DMS153 (cell line): ENCODE measurements at regions not wholly inside any gene's neighbourhood (a gene's known extent, or its start where the extent isn't known, plus 50 kb on each side); places are given as distances from the start of the nearest gene placed in this dataset.
A peak's percentile ranks its signal among the peaks of the same experiment; 100 is the strongest.
"Not testable (repeated sequence)": the region's sequence is repeated elsewhere in the genome, so short reads cannot be mapped to it uniquely, and the experiment has no call there.

Experiments
- DNase-seq: peaks from one replicate; lab custom pipeline; 2025; lab: John Stamatoyannopoulos, UW

DNA sequence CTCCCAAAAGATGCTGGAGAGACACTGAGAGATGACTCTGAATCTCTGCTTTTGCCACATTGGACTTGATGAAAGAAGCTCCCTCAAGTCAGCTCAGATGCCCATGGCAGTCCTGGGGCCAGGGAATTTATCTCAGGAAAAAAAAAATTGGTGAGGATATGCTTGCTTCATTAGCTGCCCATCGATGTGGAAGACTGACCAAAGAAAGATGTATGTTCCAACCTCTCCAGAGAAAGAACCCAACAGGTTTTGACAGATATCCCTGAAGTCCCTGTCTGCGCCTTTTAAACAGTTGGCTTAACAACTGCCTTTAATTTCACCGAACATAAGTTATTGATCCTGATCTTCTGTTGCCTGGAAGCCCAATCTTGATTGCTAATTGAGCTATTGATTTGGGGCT, 137.4 kb downstream of the TMEM114 start:
- no peak for DNase-seq

DNA sequence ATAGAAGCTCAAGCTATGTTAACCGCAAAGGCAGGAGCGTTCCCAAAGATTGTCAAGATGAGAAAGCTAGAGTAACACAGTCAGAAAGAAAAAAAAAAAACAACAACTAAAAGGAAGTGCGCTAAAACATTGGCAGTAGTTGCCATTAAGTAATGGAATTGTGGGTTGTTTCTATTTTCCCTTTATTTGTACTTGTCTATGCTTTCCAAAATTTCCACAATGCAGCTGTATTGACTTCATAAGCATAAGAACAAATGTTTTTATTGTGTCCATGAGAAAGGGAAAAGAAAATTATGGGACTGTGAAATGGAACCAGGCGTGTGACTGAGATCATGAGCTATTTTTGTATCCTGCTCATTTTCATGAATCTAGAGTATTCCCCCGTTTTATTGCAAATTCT, 153.4 kb downstream of the TMEM114 start:
- DNase-seq: no peak

DNA sequence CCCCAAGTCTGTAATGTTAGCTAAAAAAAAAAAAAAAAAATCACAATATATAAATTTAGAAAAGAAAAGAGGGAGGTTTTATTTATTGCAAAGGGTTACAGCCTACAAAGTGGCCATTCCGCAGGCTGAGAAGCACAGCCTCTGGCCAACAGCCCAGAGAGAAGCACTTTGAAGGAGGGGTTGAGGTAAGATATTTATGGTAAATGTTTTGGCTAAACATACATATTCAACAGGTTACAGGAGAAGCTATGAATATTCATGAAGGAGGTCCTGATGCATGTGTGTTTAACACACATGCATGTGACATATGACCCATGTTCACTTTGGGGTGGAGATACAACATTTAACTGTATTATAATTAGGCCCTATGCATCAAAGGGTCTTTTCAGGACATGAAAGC, 158.5 kb downstream of the TMEM114 start:
- DNase-seq: no peak

DNA sequence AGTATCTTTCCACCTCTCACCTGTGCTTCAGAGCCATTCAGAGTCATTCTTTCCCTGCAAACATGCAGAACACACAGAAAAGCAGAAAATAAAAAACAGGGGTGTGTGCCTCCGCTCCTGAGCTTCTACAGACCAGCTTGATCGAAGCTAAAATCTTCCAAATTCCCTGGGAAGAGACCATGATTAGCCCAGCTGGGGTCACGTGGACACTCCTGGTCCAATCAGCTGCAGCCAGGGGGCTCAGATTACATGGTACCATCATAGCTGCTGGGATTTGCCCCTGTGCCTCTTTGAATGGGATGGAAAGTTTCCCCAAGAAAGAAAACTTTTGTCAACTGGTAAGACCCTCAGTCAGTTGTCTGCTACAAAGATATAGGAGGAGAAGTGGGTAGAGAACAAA, 159.9 kb downstream of the TMEM114 start:
- no peak for DNase-seq

DNA sequence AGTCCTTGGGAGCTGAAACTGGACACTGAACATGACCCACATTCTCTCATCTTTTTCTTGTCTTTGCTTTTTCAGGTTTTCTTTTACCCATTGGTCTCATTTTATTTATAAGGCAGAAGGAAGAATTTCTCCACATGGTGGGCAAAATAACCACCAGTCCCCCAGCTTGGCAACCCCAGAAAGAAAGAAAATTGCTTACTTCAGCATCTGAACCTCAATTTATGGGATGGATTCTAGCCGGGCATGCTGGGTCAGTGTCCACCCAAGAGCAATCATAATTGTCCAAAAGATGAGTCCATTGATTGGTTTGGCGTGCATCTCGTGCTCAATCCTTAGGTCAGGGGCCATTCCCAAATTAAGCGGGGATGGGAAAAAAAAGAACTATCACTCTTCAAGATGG, 163.7 kb downstream of the TMEM114 start:
- no peak for DNase-seq

DNA sequence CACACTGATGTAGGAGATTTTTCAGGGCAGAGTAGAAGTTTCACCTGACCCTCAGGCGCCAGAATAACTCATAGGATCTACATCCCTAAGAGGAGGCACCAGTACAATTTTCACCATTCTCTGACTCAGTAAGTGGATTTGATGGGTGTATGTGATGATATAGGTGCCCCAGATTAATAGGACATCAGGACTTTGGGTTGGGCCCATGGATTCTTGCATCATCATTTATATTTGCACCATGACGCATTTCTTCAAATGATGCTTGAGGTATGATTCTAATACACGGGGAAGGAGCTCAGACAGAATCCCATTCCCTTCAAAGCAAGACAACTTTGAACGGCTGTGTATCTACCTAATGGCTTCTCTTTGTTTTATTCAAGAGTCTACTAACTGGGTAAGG, 173.2 kb downstream of the TMEM114 start:
- no peak for DNase-seq

DNA sequence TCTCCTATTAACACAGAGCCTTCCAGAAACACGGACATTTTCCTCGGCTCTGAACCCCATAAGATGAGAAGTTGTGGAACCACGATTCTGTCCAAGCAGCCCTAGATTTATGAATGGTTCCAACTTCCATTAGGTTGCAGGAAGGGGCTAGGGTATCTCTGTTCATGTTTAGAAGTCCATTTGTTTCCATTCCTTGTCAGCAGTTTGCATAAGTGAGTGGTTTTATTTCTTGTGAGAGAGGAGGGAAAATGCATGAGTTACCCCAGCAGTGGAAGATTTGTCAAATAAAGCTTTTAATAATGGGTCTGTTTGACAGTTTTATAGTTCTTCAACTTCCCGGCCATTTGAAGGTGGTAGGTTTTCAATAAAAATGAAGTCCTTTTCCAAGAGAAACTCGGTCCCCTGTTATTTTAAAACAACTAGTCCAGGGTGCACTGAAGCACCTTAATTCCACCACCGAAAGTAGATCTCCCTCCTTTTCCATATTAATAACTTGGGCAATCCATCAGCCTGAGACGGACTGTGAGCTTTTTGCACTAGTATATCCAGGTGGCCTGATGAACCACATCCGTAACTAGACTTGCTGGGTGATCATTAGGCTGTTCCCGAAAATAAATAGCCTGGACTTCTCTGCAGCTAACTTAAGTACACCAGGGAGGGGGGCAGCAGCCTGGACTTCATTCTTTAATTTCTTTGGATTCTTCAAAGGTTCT, 181.3 kb downstream of the TMEM114 start:
- no peak for DNase-seq

DNA sequence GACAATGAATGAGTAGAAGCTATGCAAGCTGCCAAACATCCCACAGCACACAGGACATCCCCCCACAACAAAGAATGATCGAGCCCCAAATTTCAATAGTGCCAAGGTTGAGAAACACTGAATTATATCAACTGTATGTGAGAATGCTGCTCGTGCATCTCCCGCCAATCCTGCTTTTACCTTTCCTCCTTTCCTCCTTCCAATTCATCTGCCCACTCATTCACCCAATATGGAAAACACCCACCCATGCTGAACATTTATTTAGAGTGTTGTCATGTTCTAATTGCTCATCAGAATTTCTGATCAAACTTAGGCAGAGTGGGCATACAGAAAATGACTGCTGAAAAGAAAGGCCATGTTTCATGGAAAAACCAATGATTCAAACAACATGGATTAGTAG, 183.0 kb downstream of the TMEM114 start:
- no peak for DNase-seq

DNA sequence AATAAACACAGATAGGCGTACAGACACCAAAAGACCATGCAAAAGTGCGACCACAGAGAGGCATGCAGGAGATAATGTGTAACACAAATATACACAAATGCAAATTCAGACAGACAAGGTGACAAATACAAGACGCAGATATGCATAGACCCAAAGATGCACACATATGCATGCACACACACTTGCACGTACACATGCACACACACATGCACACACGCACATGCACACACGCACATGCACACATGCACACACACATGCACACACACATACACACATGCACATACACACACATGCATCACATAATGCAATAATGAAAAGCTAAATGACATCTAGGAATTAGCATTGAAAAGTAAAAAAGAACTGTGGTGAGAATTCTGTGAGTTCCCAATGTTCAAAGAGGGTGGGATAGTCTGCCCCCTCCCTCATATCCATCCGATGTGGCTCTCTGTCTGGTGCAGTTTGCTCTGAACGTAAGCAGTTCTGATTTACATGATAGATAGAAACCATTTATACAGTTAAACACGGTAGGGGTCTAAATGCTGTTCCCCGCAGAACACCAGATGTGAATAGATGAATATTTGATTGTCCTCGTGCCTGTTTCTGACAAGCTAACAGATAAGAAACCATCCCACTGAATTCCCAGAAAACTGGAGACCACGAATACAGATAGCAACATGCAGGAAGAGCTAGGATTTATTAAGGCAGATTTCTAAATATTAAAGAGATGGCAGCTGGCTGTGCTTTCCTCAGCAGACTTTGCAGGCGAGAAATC, 186.1 kb downstream of the TMEM114 start:
- DNase-seq: no peak

DNA sequence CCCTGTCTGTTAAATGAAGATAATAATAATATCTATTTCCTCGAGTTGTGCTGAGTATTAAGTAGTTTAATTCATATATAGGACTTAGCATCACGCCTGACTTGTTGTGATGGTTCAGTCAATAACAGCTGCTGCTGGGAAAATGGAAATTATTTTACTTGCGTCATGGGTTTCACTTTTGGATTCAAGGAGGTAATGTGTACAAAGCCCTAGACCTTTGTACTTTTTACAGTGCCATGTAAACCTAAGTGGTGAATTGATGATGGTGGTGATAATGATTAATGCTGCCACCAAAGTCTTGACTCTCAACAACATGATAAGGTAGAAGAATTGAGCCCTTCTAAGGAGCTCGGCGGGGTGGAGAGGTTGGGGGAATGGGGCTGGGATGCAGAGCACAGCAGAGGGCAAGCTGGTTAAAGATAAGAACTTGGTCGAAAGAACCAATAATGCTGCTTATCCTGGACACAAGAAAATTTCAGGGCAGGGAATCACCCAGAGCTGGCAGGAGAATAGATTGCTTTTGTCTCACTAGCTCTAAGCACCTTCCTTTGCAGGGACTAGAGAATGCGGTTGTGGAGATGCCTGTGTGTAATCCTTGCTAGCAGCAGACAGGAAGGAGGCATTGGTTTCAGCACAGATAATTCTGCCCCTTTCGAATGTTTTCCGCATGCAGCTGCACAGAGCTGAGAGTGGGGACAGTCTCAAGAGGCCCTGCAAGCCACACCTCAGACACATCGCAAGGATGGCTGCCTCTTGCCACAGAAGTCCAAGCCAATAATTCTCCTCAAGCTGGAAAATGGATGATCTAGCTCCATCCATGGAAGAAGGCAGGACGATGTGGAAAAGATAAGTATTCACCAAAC, 187.1 kb downstream of the TMEM114 start:
- no peak for DNase-seq

DNA sequence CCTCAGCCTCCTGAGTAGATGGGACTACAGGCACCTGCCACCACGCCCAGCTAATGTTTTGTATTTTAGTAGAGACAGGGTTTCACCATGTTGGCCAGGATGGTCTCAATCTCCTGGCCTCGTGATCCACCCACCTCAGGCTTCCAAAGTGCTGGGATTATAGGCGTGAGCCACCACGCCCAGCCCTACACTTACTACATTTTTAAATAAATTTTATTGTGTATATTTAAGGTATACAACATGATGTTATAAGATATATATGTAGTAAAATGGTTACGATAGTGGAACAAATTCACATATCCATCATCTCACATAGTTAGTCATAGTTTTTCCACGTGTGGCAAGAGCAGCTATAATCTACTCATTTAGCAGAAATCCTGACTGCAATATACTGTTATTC, 189.6 kb downstream of the TMEM114 start:
- DNase-seq: not testable (repeated sequence)

DNA sequence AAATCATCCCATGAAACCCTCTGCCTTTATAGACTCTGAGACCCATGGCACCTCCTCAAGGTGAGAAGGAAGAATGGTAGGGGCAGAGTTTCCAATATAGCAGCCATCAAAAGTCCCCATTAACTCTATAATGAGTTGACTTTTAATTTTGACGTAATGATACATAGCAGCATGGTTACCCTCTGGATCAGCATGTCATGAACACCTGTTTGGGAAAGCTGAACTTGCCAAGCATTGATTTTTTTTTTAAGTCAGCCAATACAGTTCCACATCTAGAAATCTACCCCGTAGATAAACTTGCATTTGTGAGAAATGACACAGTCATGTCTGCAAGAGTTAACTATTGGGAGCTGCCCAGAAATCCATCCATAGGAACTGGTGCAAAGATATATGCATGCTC, 191.8 kb downstream of the TMEM114 start:
- no peak for DNase-seq

DNA sequence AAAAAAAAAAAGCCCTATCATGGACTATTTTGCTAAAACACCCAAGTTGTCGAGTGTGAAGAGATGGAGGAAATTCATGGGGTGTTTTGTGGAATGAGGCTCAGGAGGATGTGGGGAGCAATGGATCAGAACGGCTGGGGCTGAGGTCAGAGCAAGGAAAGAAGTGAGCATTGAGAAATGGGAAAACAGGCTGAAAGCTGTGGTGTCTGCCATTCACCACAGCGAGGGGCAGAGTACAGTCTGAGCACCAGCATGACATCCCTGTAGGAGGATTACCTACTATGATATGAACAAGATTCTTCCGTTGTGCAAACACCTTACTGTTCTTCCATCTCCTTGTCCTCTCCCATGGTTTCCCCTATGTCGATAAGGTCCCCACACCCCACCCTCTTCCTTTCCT, 193.1 kb downstream of the TMEM114 start:
- no peak for DNase-seq

DNA sequence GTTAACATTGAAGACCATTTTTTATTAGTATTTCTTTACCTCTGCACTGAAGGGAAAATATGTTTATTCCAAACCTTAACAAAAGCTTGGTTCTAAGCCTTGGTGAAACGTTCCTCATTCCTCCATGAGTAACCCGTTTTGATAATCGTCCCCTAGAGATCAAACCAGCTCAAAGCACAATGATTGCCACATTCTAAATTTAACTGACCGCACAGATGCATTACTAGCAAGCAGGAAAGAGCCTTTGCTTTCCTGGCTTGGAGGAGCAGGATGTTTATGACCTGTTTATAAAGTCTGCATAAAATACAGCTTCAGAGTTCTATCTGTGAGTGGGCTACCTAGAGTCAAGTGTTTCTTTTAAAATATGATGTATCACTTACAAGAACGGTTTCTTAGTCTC, 193.8 kb downstream of the TMEM114 start:
- no peak for DNase-seq

DNA sequence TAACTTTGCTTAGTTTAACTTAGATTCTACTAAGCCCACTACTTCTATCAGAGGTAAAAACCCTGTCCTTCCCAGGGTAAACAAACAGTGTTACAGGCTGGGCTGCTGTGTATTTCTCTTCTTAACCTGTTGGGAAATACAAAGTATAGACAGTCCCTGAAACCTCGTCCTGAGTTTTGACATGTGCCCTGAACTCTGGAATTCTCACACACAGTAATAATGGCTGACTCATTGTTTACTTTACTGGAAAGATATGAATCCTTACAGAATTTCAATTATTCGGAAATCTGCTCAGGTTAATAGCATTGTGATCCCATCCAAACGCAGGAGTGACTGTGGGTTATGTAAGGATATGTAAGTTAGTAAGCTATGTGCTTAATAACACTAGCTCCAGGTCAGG, 199.1 kb downstream of the TMEM114 start:
- no peak for DNase-seq

DNA sequence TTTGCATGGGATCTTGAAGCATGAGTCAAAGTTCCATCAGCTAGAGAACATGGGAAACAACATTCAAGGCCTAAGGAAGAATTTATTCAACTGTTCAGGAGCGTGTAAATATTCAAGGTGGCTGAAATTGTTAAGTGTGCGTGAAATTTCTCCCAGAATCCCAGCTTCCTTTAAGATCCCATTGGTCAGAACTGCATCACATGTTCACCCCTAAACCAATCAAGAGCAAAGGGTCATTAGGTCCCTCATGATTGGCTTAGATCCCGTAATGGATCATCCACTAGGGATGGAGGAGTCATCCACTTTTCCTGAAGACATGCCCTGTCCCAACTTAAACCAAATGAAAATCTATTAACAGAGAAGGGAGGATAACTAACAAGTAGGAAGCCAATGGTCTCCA, 201.6 kb downstream of the TMEM114 start:
- no peak for DNase-seq

DNA sequence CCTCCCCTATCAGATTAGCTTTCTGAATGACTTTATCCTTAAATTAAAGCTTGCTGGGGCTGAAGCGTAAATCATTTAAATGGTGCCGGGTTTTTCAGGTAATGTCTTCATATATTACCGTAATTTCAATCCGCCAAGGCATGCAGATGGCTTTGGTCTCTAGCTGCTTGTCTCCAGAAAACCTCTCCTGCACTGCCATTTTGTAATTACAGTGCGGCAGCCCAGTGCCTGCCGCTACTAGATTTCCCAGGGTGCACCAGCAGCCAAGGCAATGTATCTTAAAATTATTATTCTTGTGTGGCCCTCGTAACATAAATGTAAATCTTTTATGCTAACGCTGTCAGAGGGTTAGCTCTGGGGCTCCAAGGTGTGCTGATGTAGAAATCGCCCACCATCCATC, 208.5 kb downstream of the TMEM114 start:
- DNase-seq: no peak

DNA sequence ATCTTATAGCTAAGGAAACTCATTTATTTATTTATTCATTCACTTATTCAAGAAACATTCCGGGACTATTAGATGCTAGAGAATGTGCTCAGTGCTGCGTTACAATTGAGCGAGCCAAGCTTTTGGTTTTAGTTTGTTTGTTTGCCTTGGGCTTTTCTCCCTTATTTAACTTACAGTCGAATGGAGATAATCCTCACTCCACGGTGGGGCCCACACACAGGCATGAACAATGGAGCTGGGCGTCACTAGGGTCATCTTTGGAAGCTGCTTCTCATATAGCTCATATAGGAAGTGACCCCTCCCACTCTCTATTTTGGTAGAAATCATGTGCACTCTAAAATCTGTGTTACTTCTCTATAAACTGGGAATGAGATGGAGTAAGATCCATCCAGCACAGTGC, 210.0 kb downstream of the TMEM114 start:
- DNase-seq: no peak

DNA sequence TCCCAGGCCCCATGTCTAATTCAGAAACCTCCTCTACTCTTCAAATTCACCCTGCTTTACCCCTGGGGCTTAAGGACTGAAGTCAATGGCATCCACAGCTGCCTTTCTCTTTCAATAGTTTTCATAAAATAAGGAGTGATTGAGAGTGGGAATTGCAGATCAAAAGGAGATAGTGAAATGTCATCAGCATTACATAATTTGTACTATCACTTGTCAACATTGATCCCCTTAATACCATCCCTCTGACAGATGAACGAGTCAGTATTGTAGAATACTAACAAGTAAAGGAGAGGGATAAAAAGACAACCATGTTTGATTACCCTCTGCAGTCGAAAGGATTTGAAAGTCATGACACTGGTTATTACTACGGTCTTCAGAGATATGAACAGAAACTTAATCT, 212.4 kb downstream of the TMEM114 start:
- no peak for DNase-seq

DNA sequence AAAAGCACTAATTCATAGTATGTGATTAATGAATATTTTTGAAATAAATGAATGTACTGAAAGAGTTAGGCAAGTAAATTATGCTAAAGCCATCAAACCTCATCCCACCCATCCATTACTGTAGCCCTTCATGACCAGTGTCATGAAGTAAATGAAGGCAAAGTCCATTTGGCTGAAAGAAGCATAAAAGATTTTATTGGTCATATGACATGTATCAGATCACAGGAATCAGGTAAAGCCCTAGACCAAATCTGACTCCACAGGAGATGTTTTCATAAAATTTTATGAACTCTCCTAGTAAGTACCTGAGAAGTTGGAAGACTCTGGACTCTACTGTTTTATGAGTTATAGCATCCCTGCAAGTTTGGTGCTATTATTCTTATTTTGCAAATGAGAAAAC, 213.5 kb downstream of the TMEM114 start:
- no peak for DNase-seq

DNA sequence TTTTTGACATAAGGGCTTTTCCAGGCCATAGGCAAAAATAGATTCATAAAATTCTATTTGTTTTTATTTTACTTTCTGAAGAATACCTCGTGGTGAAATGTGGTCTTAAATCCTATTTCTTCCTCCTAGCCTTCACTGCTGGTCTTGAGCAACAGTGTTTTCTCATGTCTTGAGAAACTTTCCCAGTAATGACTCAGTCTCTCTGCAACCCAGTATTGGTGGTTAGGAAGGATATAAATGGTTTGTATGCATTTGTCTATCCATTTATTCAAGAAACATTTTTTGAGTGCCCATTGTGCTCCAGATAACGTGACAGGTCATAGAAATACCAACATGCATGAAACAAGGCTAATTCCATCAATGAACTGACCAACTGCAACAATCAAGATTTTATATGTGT, 213.9 kb downstream of the TMEM114 start:
- no peak for DNase-seq

DNA sequence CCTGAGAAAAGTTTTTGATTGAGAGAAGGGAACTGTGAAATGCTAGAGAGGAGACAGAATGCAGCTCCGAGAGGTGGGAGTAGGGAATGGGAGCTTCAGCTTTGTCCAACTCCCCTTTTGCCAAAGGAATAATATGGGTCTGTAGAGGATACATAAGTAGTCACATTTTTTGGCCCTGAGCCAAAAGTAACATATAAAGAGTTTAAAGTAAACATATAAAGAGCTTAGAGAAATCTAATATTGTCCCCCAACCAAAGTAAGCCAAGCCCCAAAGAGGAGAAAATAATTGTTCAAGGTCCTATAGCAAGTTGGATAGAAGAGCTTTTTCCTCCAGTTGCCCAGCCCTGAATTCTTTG, 215.1 kb downstream of the TMEM114 start:
- peak; percentile 1 for DNase-seq
